GM18861 (cell line): ENCODE measurements at regions not wholly inside any gene's neighbourhood (a gene's known extent, or its start where the extent isn't known, plus 50 kb on each side); places are given as distances from the start of the nearest gene placed in this dataset.
A peak's percentile ranks its signal among the peaks of the same experiment; 100 is the strongest.
"Not testable (repeated sequence)": the region's sequence is repeated elsewhere in the genome, so short reads cannot be mapped to it uniquely, and the experiment has no call there.

Experiments
- ATAC-seq: cut with Tn5 transposase; IDR thresholded peaks from one replicate; pipeline ENCODE4 v1.9.1; 2021; ENCODE audit not compliant: unreplicated experiment

- ATAC-seq: no peak
Measured at GRCh38 chr4:128758314-128758922, 51.1 kb upstream of the JADE1 start.

GRCh38 chr4:128757712-128758111, 51.8 kb upstream of the JADE1 start:
- ATAC-seq: no peak

- no peak for ATAC-seq
Measured at GRCh38 chr4:128751354-128751753, 58.1 kb upstream of the JADE1 start.

- not testable (repeated sequence) for ATAC-seq
Measured at GRCh38 chr4:128741748-128742147, 67.8 kb upstream of the JADE1 start.

GRCh38 chr4:128737098-128737513, 72.4 kb upstream of the JADE1 start:
- ATAC-seq: no peak

- ATAC-seq: no peak
Measured at GRCh38 chr4:128735714-128736113, 73.8 kb upstream of the JADE1 start.

- no peak for ATAC-seq
Measured at GRCh38 chr4:128728190-128728589, 81.3 kb upstream of the JADE1 start.

GRCh38 chr4:128727658-128728057, 81.8 kb upstream of the JADE1 start:
- no peak for ATAC-seq

- ATAC-seq: no peak
Measured at GRCh38 chr4:128725405-128726055, 84.0 kb upstream of the JADE1 start.

- no peak for ATAC-seq
Measured at GRCh38 chr4:128722911-128723310, 86.6 kb upstream of the JADE1 start.

GRCh38 chr4:128721896-128722295, 87.6 kb upstream of the JADE1 start:
- ATAC-seq: no peak

- no peak for ATAC-seq
Measured at GRCh38 chr4:128720270-128720669, 89.2 kb upstream of the JADE1 start.

GRCh38 chr4:128718768-128719167, 90.7 kb upstream of the JADE1 start:
- ATAC-seq: no peak

GRCh38 chr4:128716338-128716737, 93.2 kb upstream of the JADE1 start:
- no peak for ATAC-seq

- ATAC-seq: no peak
Measured at GRCh38 chr4:128715616-128716015, 93.9 kb upstream of the JADE1 start.

- ATAC-seq: no peak
Measured at GRCh38 chr4:128711361-128711760, 98.1 kb upstream of the JADE1 start.

- no peak for ATAC-seq
Measured at GRCh38 chr4:128709268-128709667, 100.2 kb upstream of the JADE1 start.

GRCh38 chr4:128707864-128708263, 101.6 kb upstream of the JADE1 start:
- no peak for ATAC-seq

GRCh38 chr4:128703948-128704347, 105.6 kb upstream of the JADE1 start:
- no peak for ATAC-seq

GRCh38 chr4:128700659-128701350, 108.7 kb upstream of the JADE1 start:
- no peak for ATAC-seq

GRCh38 chr4:128698386-128698785, 111.1 kb upstream of the JADE1 start:
- ATAC-seq: peak; percentile 63

GRCh38 chr4:128697323-128697722, 112.2 kb upstream of the JADE1 start:
- ATAC-seq: no peak
